NCI-H748 treated with DMSO at 0.1 percent for 48 hours (cell line): ENCODE measurements at regions not wholly inside any gene's neighbourhood (a gene's known extent, or its start where the extent isn't known, plus 50 kb on each side); places are given as distances from the start of the nearest gene placed in this dataset.
"Not testable (repeated sequence)": the region's sequence is repeated elsewhere in the genome, so short reads cannot be mapped to it uniquely, and the experiment has no call there.

ENCODE experiments used
- DNase-seq: peaks from one replicate; lab custom pipeline; 2025; lab: John Stamatoyannopoulos, UW

DNA sequence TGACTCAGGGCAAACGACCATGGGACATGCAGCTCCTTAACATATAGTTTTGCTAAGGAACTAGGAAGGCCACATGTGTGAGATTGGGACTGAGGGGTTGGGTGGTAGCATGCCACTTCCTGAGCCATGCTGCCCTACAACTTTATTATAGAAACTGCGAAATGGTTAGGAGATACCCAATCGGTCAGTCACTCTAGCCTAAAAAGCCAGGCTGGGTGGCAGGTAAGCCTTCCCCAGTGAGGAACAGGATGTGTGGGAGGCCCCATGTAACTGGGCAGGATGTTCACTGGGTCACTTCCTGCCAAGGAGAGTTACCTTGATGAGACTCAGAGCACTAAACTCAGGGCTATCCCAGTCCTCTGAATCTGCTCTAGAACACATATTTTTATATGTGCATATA, 123.5 kb downstream of the MAP3K7 start:
- DNase-seq: no peak

DNA sequence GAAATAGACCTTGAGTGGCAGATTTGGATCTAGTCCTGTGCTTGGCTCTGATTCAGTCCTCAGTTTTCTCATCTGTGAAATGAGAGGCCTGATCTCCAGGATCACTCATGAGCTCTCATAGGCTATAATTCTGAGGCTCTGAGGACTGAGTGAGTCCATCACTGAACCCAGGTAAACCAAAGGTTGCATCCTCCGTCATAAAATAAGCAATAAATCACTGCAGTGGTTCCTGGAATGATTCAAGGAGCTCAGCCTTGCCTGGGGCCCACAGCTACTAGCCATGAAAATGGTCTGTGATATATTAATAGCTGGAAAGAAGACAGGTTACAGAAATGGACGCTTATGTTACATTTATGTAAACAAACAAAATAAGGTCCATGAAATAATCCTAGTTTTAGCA, 124.8 kb downstream of the MAP3K7 start:
- no peak for DNase-seq

DNA sequence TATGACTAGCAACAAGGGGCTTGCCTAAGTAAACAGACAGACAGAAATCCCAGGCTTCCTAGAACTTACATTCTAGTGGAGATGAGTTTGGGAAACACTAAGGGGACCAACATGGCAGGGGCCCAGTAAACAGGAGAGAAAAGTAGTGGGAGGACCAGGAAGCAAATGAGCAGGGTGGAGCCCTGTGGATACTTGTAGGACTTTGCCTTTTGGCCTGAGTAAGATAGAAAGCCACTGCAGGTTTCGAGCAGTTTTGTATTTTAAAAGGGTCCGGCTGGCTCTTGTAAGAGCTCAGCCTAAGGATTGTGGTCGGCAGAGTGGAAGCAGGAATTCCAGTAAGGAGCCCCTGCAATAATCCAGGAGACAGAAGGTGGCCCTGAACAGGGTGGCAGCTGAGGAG, 125.5 kb downstream of the MAP3K7 start:
- DNase-seq: no peak

DNA sequence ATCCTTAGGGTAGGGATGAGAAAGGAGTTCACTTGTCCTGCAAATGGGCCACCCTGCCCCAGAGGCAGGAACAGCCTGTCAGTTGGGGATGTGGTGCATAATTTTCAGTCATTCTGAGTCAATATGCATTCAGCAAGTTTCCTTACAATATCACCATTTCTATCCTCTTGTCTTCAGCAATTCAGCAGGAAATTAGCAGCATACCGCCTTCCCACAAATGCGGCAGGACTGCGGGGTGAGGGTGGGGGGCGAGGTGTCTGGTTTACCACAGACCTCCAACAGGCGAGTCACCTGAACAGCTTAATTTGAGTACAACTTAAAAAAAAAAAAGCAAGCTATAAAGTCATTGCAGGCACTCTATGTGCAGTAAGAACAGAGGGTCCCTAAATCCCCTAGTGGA, 126.8 kb downstream of the MAP3K7 start:
- DNase-seq: no peak

DNA sequence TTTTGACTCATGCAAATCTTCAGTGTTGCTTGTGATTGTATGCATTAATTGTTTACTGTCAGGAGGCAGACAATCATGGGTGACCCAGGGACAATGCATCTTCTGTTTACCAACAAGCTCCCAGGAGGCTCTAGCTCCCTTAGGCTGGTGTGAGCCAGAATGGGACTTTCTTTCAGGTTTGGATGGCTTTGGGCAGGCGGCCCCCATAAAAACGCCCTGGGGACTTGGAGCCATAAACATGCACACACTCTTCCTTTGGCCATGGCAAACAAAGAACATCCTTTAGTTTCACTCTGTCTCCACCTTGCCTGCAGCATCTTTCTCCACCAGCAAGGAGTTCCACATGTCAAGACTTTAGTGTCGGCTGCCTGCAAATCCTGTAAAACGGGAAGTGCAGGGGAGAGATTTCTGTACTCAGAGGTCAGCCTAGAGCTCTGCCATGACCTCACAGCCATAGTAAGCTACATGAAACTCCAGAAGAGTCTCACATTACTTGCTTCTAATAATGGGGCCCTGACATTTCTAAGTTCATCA, 127.6 kb downstream of the MAP3K7 start:
- DNase-seq: no peak

DNA sequence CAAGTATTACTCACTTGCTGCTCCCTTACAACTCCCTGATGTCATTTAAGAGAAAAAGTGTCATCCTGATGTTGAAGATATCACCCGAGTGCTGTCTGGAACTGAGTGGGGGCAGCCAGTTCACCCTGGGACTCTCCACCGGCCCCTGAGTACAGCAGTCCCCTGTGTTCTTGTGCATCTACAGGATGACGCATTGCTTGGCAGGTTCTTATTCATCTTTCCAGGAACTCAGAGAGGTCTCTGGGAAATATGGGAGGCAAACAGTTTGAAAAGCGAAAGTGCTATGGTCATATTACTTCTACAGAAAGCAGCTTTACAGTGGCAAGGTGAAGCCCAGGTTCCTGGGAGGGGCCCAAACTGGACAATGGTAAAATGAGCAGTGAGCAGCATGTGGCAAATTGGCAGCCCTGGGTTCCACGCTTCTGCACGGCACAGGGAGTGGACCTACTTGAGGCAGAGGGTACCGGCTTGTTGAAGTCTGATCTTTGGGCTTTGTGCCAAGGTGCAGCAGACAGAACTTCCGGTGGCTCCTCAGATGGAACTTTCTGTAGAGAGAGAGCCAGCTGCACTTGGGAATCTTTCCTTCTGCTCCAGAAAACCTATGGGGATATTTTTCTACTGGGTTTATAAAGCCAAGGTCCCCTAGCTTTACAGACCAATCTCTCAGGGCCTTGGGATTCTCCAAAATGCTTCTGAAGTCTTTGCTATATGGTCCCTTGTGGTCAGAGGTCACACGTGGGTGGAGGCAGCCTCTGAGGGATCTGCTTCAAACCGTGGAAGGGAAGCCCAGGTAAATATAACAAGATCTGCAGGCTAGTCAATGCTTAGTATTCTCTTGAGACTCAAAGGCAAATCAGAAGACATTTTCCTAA, 128.3 kb downstream of the MAP3K7 start:
- DNase-seq: no peak

DNA sequence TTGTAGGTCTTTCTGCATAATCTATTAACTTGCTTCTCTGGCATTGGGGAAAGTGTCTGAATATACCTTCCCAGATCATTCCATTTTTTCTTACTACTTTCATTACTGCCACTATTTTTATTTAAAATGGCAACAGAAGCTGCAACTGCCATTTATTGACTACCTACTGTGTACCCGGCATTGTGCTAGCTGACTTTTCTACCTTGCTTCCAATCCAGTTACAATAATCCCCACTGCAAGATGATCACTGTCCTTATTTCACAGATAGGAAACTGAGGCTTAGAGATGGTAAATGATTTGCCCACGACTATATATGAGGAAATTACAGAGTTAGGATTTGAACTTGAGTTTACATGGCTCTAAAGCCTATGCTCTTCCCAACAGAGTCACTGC, 129.0 kb downstream of the MAP3K7 start:
- DNase-seq: no peak

DNA sequence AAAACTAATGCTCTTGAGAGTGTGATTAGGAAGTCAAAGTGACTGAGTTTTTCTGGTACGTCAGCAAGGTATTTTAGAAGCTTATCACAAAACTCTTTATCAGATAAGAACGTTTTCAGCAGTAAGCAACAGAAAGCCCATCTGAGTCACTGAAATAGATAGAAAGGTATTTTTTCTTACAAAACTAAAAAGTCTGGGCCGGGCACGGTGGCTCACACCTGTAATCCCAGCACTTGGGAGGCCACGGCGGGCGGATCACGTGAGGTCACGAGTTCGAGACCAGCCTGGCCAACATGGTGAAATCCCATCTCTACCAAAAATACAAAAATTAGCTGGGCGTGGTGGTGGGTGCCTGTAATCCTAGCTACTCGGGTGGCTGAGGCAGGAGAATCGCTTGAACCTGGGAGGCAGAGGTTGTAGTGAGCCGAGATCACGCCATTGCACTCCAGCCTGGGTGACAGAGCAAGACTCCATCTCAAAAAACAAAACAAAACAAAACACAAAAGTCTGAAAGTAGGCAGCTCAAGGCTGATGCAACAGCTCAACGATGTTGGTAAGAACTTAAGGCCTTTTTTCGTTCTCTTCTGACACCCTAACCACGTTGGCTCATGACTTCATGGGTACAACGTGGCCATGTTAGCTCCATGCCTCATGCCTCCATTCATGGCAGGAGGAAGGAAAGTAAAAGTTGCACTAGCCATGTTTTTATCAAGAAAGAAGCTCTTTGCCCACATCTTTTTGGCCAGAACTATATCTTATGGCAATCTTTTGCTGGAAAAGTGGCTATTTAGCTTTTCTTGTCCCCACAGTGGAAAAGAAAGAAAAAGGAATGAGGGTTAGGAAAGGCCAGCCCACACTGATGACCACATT, 129.6 kb downstream of the MAP3K7 start:
- DNase-seq: not testable (repeated sequence)

DNA sequence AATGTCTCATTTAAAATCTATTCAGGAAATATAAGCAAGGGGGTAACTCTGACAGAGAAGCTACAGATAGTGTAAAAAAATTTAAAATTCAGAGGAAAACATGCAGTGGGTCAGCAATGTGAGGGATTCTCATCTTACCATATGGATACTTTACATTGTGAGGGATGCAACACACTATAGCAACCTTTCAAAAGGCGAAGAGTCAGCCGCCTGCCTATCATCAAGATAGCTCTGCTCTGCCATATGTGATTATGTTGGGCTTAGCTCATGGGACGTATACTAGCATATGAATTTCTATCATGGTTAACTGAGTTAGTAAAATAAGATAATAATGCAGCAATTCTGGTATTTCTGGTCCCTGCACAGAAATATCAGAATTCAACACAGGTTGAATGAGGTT, 130.9 kb downstream of the MAP3K7 start:
- no peak for DNase-seq

DNA sequence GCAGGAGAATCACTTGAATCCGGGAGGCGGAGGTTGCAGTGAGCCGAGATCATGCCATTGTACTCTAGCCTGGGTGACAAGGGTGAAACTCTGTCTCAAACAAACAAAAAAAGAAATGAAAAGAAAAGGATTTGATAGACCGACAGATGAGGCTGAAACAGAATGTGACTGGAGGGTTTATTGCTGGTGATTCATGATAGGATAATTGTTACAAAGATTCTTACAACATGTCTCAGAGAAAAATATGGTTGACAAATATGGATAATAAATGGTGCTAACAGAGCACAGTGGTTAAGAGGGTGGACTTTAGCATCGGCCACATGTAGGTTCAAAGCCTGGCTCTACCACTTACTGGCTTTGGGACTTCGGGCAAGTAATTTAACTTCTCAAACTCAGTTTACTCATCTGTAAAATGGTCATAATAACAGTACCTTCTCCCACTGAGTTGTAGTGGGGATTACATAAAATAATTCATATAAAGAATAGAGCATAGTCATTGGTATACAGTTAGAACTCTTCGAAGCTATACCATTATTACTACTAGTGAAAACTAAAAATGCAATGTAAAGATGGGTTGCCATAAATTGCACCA, 131.9 kb downstream of the MAP3K7 start:
- no peak for DNase-seq

DNA sequence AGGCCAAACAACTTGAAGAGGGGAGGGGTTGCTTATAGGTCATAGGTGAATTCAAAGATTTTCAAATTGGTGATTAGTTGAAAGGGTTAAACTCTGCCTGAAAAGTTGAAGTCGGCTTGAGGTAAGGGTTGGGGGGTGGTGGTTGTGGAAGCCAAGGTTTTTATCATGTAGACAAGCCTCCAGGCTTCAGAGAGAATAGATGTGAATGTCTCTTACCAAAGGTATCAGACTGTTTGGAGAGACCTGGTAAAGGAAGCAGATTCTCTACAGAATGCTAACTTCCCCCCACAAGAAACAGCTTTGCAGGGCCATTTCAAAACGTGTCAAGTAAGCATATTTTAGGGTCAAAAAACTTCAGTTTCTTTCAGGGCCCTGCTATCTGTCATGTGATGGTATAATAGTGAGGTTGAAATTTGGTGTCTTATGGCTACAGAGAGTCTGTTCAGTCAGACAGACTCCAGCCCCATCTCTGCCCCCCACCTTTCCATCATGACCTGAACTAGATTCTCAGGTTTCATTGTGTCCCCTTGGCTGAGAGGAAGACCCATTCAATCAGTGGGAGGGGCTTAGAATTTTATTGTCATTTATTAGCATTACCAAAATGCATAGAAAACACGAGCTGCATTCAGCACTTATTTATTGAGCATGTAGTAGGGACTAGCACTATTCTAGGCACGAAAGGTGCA, 136.5 kb downstream of the MAP3K7 start:
- no peak for DNase-seq

DNA sequence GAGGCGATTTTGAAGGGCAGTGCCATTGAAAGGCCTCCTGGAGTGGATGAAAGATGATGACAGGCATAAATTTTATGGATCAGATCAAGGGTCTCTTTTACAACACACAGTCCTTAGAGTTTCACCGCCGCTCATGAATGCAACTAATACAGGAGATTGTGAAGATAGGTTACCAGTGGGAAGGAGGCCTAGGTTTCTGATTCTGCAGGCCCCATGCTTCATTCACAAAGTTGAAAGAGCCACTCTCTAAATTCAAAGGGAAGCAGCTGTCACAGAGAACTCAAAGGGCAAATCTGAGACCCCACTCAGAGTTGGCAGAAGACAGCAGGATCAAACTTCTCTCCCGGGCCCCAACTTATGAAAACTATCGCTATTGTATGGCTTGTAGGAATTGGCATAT, 137.6 kb downstream of the MAP3K7 start:
- DNase-seq: no peak

DNA sequence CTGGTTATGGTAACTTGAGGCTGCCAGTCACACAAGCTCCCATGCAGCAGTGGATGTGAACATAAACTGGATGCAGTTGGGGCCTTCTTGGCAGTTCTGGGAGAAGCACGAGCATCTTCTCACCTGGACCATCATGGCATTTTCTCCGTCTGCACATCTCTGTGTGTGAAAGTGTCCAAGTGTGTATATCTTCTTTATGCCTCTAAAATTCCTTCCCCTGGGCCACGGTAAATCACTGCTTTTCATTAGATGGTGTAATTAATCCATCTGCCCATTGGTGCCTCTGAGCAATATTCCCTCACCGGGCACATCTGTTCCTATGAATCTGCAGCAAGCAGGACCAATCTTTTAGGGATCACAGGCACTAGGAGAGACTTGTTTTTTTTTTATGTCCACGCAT, 138.0 kb downstream of the MAP3K7 start:
- DNase-seq: no peak

DNA sequence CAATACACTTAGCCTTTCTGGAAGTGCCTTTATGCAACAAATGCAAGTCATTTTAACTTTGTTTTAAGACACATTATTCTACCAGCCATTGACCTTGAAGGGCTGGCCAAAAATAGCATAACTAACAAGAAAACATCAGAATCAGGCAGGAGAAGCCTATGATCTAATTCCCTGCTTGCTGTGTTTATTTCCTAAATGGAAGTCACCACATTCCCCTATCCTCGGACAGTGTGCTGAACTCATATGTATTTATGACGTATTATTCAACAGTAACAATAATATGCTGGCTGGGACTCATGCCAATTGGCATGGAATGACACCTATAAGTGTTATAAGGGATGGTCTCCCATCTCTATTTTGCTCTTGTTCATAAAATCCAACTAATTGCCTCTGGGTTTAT, 140.7 kb downstream of the MAP3K7 start:
- DNase-seq: no peak

DNA sequence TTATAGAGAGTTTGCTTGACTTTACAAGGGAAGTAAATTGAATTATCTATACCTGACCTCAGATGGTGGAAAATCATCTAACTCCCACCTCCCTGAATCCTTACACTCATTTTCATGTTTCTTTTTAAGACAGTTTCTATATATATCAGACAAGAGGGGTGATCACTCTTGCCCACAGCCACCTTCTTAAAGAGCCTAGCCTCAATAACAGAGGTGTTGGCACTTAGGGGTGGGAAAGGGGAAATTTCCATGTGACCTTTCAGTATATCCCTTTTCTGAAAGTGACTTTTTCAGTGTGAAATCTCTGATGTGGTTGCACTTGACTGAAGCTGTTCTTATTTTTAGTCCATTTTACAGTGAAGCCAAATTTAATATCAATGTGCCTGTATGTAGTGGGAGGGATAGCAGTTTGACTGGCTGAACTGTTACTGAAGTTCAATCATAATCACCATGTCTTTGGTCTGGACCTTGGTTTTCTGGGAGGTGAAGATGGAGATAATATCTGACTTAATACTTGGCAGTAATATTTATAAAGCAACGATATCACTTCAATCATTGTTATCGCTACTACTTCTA, 141.3 kb downstream of the MAP3K7 start:
- DNase-seq: no peak

DNA sequence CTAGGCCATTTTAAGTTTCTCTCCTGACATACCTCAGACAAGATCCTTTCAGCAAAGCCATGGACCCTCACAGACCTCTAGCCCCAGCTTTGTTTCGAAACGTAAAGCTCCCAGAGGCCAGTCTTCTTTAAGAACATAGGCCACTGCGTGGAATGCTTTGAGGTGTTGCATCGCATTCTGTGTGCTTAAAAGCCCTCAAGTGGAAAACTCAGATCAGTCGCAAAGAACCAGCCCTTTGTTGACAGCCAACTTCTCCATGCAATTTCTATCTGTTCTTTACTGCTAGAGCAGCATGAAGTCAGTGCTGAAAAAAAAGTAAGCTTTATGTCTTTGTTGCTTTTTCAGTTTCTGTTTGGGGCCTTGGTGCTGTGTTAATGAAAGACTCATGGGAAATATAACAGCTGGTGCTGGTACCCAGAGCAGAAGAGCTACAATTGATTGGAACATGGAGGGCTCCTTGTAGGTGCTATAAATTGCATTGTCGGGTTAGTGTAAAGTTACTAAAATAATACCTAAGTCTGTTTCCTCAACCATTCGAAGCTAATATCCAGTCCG, 142.6 kb downstream of the MAP3K7 start:
- DNase-seq: no peak

DNA sequence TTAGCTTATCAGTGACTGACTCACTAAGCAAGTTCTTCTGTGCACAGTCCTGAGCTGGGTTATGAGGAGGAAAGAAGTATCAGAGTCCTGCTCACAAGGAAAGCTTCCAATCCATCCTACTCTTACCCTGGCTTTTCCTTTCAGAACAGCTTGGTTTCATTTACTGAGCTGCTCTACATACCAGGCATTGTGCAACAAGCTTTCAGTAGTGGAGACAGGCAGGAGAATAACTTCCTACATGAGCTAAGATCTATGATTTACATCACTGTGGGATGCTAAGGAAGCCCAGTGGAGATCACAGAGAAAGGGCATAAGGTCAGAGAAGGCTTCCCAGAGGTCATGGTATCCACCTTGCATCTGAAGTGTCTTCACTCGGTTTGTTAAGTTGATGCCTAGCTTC, 144.5 kb downstream of the MAP3K7 start:
- no peak for DNase-seq

DNA sequence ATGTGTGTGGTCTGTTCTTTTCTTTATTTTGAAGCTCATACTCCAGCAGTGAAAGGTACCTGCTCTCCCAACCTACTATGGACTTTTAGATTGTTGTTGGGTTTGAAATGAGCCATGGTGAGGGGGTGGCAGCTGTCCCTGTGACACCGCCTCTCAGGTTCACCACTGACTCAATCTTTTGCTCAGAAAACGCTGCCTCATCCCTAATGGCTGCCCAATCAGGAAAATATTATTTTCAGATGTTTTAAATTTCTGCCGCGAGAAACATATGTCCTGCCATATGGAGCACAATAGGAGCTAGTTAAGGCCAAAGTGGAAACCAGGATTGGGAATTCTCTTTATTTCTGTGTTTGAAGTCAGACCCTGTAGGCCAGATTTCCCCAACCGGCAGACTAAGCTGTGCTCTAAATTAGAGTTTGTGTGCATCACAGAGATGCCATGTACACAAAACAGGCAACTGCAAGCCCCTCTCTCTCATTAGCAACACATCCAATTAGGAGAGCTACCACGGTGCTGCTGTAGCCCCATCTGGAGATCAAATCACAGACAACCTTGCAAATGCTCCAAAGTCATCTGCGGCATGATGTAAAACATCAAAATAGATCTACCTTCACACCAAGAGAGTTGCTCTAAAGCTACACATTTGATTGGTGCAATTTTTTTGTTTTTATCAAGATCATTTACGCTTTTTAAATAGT, 144.1 kb upstream of the BACH2 start:
- no peak for DNase-seq

DNA sequence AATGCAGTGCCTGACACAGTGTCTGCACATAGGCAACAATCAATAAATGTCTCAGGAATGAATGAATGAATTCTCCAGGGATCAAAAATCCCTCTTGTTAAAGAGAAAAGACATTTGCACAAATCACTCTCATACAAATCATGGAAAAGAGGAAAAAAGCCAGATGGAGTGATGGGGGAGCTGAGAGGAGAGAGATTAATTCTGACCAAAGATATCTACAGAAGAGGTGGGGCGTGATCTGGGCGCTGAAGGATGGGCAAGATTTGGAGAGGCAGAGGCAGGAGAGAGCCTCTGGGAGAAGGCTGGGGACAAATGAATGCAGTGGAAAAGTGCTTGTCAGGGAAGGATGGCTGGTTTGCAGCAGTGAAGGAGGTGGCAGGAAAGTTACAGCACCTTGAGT, 142.9 kb upstream of the BACH2 start:
- no peak for DNase-seq

DNA sequence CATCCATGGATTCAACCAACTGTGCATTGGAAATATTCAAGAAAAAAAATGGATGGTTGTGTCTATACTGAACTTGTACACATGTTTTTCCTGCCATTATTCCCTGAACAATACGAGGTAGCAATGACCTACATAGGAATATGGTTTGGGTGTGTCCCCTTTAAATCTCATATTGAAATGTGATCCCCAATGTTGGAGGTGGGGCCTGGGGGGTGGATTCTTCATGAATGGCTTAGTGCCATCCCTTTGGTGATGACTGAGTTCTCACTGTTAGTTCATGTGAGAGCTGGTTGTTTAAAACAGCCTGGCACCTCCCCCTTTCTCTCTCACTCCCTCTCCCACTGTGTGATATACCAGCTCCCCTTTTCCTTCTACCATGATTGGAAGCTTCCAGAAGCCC, 139.8 kb upstream of the BACH2 start:
- no peak for DNase-seq
